HCT116 (cell line): ENCODE measurements at regions not wholly inside any gene's neighbourhood (a gene's known extent, or its start where the extent isn't known, plus 50 kb on each side); places are given as distances from the start of the nearest gene placed in this dataset.

Experiments used
- ATAC-seq: fragments of 200-7000 bp; cut with Tn5 transposase; 2 replicates; pipeline ENCODE4 v1.9.1; 2020; ENCODE audit warnings: mild to moderate bottlenecking, moderate library complexity
- BruUV-seq: library from RNA; stranded (reverse); fragments of 400-500 nt; replicated peaks from 2 replicates; lab custom pipeline; 2021; lab: Mats Ljungman, UMichigan
- CTCF ChIA-PET: fragments of 300-600 bp; sonication (Branson Sonifier 250); formaldehyde crosslinking; loops from one replicate; lab custom pipeline; 2021; ENCODE audit warnings: antibody characterized with exemption; lab: Charles Lee
- POLR2A ChIA-PET: fragments of 300-600, 350-600 bp; sonication (Branson Sonifier 250); formaldehyde crosslinking; loops from one replicate; lab custom pipeline; 2021; ENCODE audit warnings: antibody characterized with exemption; lab: Charles Lee
- RAD21 ChIA-PET, 2 experiments: fragments of 300-600 bp; sonication (Branson Sonifier 250); formaldehyde crosslinking; loops; one replicate each; lab custom pipeline; 2023; ENCODE audit warnings: low total read pairs in 2 of 2; ENCODE audit not compliant: uncharacterized antibody in 2 of 2, unreplicated experiment in 2 of 2, low non-redundant PET in 1 of 2; lab: Charles Lee
- DNase-seq: peaks from one replicate; pipeline ENCODE4 v3.0.0-alpha.2; 2010; ENCODE audit warnings: low read depth, low spot score
- H2AFZ ChIP-seq: fragments of 200-600 bp; shearing (Covaris generic), sonication (generic); 2 replicates; pipeline ENCODE4 v1.6.1; 2017; ENCODE audit warnings: low read depth, mixed run types, mixed read lengths, antibody characterized with exemption, low read length; ENCODE audit not compliant: poor library complexity, severe bottlenecking
- H3K27ac ChIP-seq: 2 replicates; pipeline ENCODE4 v1.5.1; 2012; ENCODE audit warnings: low read depth, low read length
- H3K27me3 ChIP-seq: fragments of 200-600 bp; sonication (generic); 2 replicates; pipeline ENCODE4 v1.6.1; 2016; ENCODE audit warnings: mixed run types, low read length, mixed read lengths; ENCODE audit not compliant: insufficient read depth
- H3K36me3 ChIP-seq, 2 experiments: fragments of 200-500 bp in 1 of 2; fragments of 200-600 bp in 1 of 2; sonication (Bioruptor generic) in 1 of 2; sonication (generic) in 1 of 2; 2 replicates each; pipeline versions ENCODE4 v1.5.1 to v1.6.1; 2014 to 2016; ENCODE audit warnings: low read length in 2 of 2, inconsistent platforms in 1 of 2, mixed read lengths in 1 of 2, mixed run types in 1 of 2; ENCODE audit not compliant: insufficient read depth in 2 of 2, control insufficient read depth in 1 of 2
- H3K4me1 ChIP-seq, 2 experiments: fragments of 200-600 bp in 1 of 2; sonication (generic) in 1 of 2; 2 replicates each; pipeline versions ENCODE4 v1.5.1 to v1.6.1; 2012 to 2017; ENCODE audit warnings: low read length in 2 of 2, inconsistent platforms in 1 of 2, mild to moderate bottlenecking in 1 of 2, mixed read lengths in 1 of 2, mixed run types in 1 of 2, moderate library complexity in 1 of 2; ENCODE audit not compliant: insufficient read depth in 2 of 2, control insufficient read depth in 1 of 2
- H3K4me2 ChIP-seq: fragments of 200-600 bp; sonication (generic); 2 replicates; pipeline ENCODE4 v1.6.1; 2017; ENCODE audit warnings: mixed run types, low read length, mixed read lengths
- H3K4me3 ChIP-seq, 2 experiments: fragments of 200-600 bp in 1 of 2; sonication (generic) in 1 of 2; replicated peaks in 1 of 2; 2 replicates each; pipeline ENCODE4 v1.5.1; 2011 to 2016; ENCODE audit warnings: low read length in 2 of 2, control low read depth in 1 of 2, low read depth in 1 of 2, mild to moderate bottlenecking in 1 of 2, mixed read lengths in 1 of 2, mixed run types in 1 of 2
- H3K79me2 ChIP-seq: fragments of 200-600 bp; sonication (generic); 2 replicates; pipeline ENCODE4 v1.6.1; 2017; ENCODE audit warnings: mild to moderate bottlenecking, mixed run types, low read length, moderate library complexity, mixed read lengths; ENCODE audit not compliant: insufficient read depth
- H3K9ac ChIP-seq: fragments of 200-600 bp; sonication (generic); 2 replicates; pipeline ENCODE4 v1.6.1; 2016; ENCODE audit warnings: low read length, mixed read lengths
- H3K9me2 ChIP-seq: fragments of 200-600 bp; sonication (generic), shearing (Covaris generic); 2 replicates; pipeline ENCODE4 v1.6.1; 2017; ENCODE audit warnings: mixed run types, mild to moderate bottlenecking, moderate library complexity; ENCODE audit not compliant: insufficient read depth
- H3K9me3 ChIP-seq, 2 experiments: fragments of 200-500 bp in 1 of 2; fragments of 200-600 bp in 1 of 2; sonication (Bioruptor generic) in 1 of 2; sonication (generic) in 1 of 2; 2 replicates each; pipeline ENCODE4 v1.6.1; 2014 to 2017; ENCODE audit warnings: low read length in 2 of 2, mixed read lengths in 2 of 2, inconsistent platforms in 1 of 2, low read depth in 1 of 2, mild to moderate bottlenecking in 1 of 2, mixed run types in 1 of 2, moderate library complexity in 1 of 2; ENCODE audit not compliant: control insufficient read depth in 1 of 2, insufficient read depth in 1 of 2
- H4K20me1 ChIP-seq: fragments of 200-600 bp; sonication (generic), shearing (Covaris generic); 2 replicates; pipeline ENCODE4 v1.6.1; 2017; ENCODE audit warnings: mixed run types, mild to moderate bottlenecking, moderate library complexity; ENCODE audit not compliant: insufficient read depth
- CBX3 ChIP-seq: IDR thresholded peaks from 2 replicates; pipeline ENCODE4 v1.6.1; 2012; ENCODE audit warnings: low read depth
- CEBPB ChIP-seq: IDR thresholded peaks from 2 replicates; pipeline ENCODE4 v1.6.1; 2012; ENCODE audit warnings: low read depth
- ELF1 ChIP-seq: IDR thresholded peaks from 2 replicates; pipeline ENCODE4 v1.6.1; 2012; ENCODE audit warnings: low read depth, borderline replicate concordance
- EZH2 ChIP-seq: fragments of 200-600 bp; sonication (generic); IDR thresholded peaks from 2 replicates; pipeline ENCODE4 v1.6.1; 2017; ENCODE audit warnings: antibody characterized with exemption, mixed run types
- EZH2phosphoT487 ChIP-seq: fragments of 200-600 bp; IDR thresholded peaks from 2 replicates; pipeline ENCODE4 v1.6.1; 2018; ENCODE audit warnings: antibody characterized with exemption, borderline replicate concordance
- FOSL1 ChIP-seq: IDR thresholded peaks from 2 replicates; pipeline ENCODE4 v1.6.1; 2012; ENCODE audit warnings: low read depth
- JUND ChIP-seq: IDR thresholded peaks from 2 replicates; pipeline ENCODE4 v1.6.1; 2012
- MAX ChIP-seq: IDR thresholded peaks from 2 replicates; pipeline ENCODE4 v1.6.1; 2012
- POLR2A ChIP-seq: IDR thresholded peaks from 2 replicates; pipeline ENCODE4 v1.7.0; 2011; ENCODE audit warnings: borderline replicate concordance; ENCODE audit not compliant: insufficient read depth, insufficient read length; ENCODE audit errors: extremely low read depth
- POLR2AphosphoS5 ChIP-seq: IDR thresholded peaks from 2 replicates; pipeline ENCODE4 v1.6.1; 2011; ENCODE audit warnings: mild to moderate bottlenecking, low read depth, low read length, moderate library complexity
- RAD21 ChIP-seq: IDR thresholded peaks from 2 replicates; pipeline ENCODE4 v1.6.1; 2012; ENCODE audit warnings: low read depth, mild to moderate bottlenecking
- SP1 ChIP-seq: IDR thresholded peaks from 2 replicates; pipeline ENCODE4 v1.6.1; 2012; ENCODE audit warnings: low read depth
- TCF7L2 ChIP-seq: IDR thresholded peaks from 2 replicates; pipeline ENCODE4 v1.7.0; 2011; ENCODE audit warnings: borderline replicate concordance, inconsistent platforms; ENCODE audit not compliant: insufficient read depth, insufficient read length; ENCODE audit errors: extremely low read depth
- YY1 ChIP-seq: IDR thresholded peaks from 2 replicates; pipeline ENCODE4 v1.6.1; 2011; ENCODE audit warnings: low read length, low read depth, moderate library complexity, mild to moderate bottlenecking; ENCODE audit not compliant: insufficient replicate concordance; ENCODE audit errors: extremely low read depth
- ZNF274 ChIP-seq: fragments of 200-500 bp; sonication (Bioruptor generic); IDR thresholded peaks from 2 replicates; pipeline ENCODE4 v1.6.1; 2014; ENCODE audit warnings: mild to moderate bottlenecking, low read depth, low read length, inconsistent platforms
- intact Hi-C: fragments of 100-400 bp; cut with micrococcal nuclease; formaldehyde crosslinking; loops from 2 replicates; pipeline ENCODE4 v1.10.0; 2022
- TF ChIP-seq, protein P1 (sequence below), 3 experiments: fragments of 200-600 bp in 1 of 3; sonication (generic) in 1 of 3; IDR thresholded peaks in 2 of 3; conservative IDR thresholded peaks in 1 of 3; 2 replicates each; pipeline ENCODE4 v1.5.1; 2012 to 2017; ENCODE audit warnings: low read depth in 2 of 3, low read length in 2 of 3, antibody characterized with exemption in 1 of 3, borderline replicate concordance in 1 of 3, control low read depth in 1 of 3, mild to moderate bottlenecking in 1 of 3, mixed read lengths in 1 of 3, mixed run types in 1 of 3, moderate library complexity in 1 of 3; ENCODE audit not compliant: insufficient read depth in 1 of 3
- TF ChIP-seq, protein P2 (sequence below): IDR thresholded peaks from 2 replicates; pipeline ENCODE4 v1.6.1; 2011; ENCODE audit warnings: mild to moderate bottlenecking, low read length, moderate library complexity; ENCODE audit not compliant: insufficient replicate concordance; ENCODE audit errors: extremely low read depth

DNA sequence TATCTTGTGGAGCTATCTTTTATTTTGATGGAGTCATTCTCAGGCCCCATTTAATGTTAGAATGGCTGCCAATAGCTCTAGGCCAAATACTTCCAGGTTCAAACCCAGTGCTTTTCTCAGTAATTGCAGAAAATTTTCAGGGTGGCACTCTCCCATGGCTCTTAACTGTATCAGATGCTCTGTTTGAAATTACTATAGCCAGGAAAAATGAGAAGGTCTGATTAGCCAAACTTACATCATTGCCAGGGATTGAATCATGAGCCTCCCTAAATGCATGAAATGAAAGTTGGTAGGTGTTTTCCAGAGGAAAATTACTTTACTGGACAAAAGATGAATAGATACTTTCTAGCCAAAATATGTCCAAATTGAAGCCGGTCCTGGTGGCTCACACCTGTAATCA is 404.8 kb downstream of the MAT2B start:
- no peak overlapping the region for H2AFZ ChIP-seq
- no peak overlapping the region for H3K4me2 ChIP-seq
- BruUV-seq, result no TSS peak
- no peak overlapping the region for H3K27ac ChIP-seq
- no peaks in the 10 kb centered on the region for H3K79me2 ChIP-seq
- H3K4me3 ChIP-seq, result no peak overlapping the region
- no peaks in the 10 kb centered on the region for H3K36me3 ChIP-seq
- H3K9me3 ChIP-seq, result no peaks in the 10 kb centered on the region; a peak in 2 of 4 replicates
- intact Hi-C loops, result no loop called here
- no peak overlapping the region for H3K9ac ChIP-seq
- no peaks in the 10 kb centered on the region for H3K27me3 ChIP-seq
- DNase-seq (no peak), ATAC-seq (no peak)
- TF ChIP-seq POLR2A (no peak), CBX3 (no peak), FOSL1 (no peak), SP1 (no peak), JUND (no peak), MAX (no peak), RAD21 (no peak), CEBPB (no peak), EZH2phosphoT487 (no peak), TCF7L2 (no peak), EZH2 (no peak), ZNF274 (no peak), ELF1 (no peak), YY1 (no peak), POLR2AphosphoS5 (no peak)
- TF ChIP-seq, protein P1, sequence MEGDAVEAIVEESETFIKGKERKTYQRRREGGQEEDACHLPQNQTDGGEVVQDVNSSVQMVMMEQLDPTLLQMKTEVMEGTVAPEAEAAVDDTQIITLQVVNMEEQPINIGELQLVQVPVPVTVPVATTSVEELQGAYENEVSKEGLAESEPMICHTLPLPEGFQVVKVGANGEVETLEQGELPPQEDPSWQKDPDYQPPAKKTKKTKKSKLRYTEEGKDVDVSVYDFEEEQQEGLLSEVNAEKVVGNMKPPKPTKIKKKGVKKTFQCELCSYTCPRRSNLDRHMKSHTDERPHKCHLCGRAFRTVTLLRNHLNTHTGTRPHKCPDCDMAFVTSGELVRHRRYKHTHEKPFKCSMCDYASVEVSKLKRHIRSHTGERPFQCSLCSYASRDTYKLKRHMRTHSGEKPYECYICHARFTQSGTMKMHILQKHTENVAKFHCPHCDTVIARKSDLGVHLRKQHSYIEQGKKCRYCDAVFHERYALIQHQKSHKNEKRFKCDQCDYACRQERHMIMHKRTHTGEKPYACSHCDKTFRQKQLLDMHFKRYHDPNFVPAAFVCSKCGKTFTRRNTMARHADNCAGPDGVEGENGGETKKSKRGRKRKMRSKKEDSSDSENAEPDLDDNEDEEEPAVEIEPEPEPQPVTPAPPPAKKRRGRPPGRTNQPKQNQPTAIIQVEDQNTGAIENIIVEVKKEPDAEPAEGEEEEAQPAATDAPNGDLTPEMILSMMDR (IDR thresholded peaks at IDR 0.05 in 2 of 3, conservative IDR thresholded peaks at IDR 0.05 in 1 of 3; ENCODE audit: borderline replicate concordance in 1 of 3, insufficient read depth in 1 of 3, low read depth in 2 of 3, low read length in 2 of 3), result no peak
- TF ChIP-seq, protein P2, sequence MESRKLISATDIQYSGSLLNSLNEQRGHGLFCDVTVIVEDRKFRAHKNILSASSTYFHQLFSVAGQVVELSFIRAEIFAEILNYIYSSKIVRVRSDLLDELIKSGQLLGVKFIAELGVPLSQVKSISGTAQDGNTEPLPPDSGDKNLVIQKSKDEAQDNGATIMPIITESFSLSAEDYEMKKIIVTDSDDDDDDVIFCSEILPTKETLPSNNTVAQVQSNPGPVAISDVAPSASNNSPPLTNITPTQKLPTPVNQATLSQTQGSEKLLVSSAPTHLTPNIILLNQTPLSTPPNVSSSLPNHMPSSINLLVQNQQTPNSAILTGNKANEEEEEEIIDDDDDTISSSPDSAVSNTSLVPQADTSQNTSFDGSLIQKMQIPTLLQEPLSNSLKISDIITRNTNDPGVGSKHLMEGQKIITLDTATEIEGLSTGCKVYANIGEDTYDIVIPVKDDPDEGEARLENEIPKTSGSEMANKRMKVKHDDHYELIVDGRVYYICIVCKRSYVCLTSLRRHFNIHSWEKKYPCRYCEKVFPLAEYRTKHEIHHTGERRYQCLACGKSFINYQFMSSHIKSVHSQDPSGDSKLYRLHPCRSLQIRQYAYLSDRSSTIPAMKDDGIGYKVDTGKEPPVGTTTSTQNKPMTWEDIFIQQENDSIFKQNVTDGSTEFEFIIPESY, result no peak
- ChIA-PET RAD21 (no interaction called here), CTCF (no interaction called here), POLR2A (no interaction called here)
- no peaks in the 10 kb centered on the region for H3K9me2 ChIP-seq
- no peaks in the 10 kb centered on the region; the same call in 1 of the 2 replicates for H4K20me1 ChIP-seq
- H3K4me1 ChIP-seq, result no peaks in the 10 kb centered on the region
